Peyer's patch (tissue), 4 donors: ENCODE measurements at regions not wholly inside any gene's neighbourhood (a gene's known extent, or its start where the extent isn't known, plus 50 kb on each side); places are given as distances from the start of the nearest gene placed in this dataset.

Experiments used
- DNase-seq, 3 donors: peaks; one replicate each; pipeline ENCODE4 v3.0.0-alpha.2; 2017 to 2019
- H3K27ac ChIP-seq, 4 donors: fragments of 200-600 bp; sonication (generic); one replicate each; pipeline ENCODE4 v1.5.1; 2016 to 2019
- H3K27me3 ChIP-seq, 2 donors: fragments of 200-600 bp; sonication (generic); one replicate each; pipeline ENCODE4 v1.5.1; 2019
- H3K36me3 ChIP-seq, 3 donors: fragments of 200-600 bp; sonication (generic); one replicate each; pipeline ENCODE4 v1.5.1; 2016 to 2019
- H3K4me1 ChIP-seq, 4 donors: fragments of 200-600 bp; sonication (generic); one replicate each; pipeline ENCODE4 v1.5.1; 2016 to 2019
- H3K4me3 ChIP-seq, 4 donors: fragments of 200-600 bp; sonication (generic); 1 replicate in 3 of 4; 2 replicates in 1 of 4; pipeline ENCODE4 v1.5.1; 2016 to 2019; ENCODE audit warnings: mild to moderate bottlenecking in 1 of 4
- H3K9me3 ChIP-seq, 4 donors: fragments of 200-600 bp; sonication (generic); one replicate each; pipeline ENCODE4 v1.5.1; 2016 to 2019; ENCODE audit warnings: mild to moderate bottlenecking in 1 of 4
- CTCF ChIP-seq, 6 experiments: fragments of 450-650 bp in 4 of 6; fragments of 200-600 bp in 2 of 6; sonication (generic) in 1 of 6; IDR thresholded peaks; one replicate each; pipeline ENCODE4 v1.5.1; 2017 to 2019; ENCODE audit warnings: antibody characterized with exemption in 6 of 6, mild to moderate bottlenecking in 3 of 6, moderate library complexity in 1 of 6
- POLR2A ChIP-seq, 2 donors: fragments of 450-650 bp; IDR thresholded peaks; one replicate each; pipeline ENCODE4 v1.5.1; 2017; ENCODE audit warnings: antibody characterized with exemption in 2 of 2, mild to moderate bottlenecking in 2 of 2, moderate library complexity in 2 of 2

DNA sequence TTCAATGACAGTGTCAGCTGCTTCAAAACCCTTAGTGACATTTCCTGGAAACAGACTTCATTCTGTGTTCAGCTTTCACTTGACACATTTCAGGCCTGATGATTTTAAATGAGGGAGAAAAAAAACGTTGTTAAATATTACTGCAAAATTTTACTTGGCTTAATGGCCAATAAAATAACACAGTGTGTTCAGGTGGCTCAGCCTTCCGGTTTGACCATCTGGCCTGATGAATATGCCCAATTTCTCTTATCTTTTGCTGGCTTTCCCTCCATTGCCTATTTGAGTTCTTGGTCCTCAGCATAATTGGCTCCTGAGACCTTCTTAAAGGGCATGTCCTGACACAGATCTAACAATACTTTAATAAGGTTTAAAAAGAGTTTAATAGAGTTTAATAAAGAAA is 462.4 kb downstream of the ADRA2A start:
- H3K27ac ChIP-seq, result no peak overlapping the region
- no peaks in the 10 kb centered on the region for H3K27me3 ChIP-seq
- no peaks in the 10 kb centered on the region for H3K36me3 ChIP-seq
- no peaks in the 10 kb centered on the region for H3K4me1 ChIP-seq
- TF ChIP-seq CTCF (IDR thresholded peaks at IDR 0.05) (no peak), POLR2A (IDR thresholded peaks at IDR 0.05) (no peak)
- H3K4me3 ChIP-seq, result no peak overlapping the region
- DNase-seq, result no peak
- no peaks in the 10 kb centered on the region for H3K9me3 ChIP-seq

- no peaks in the 10 kb centered on the region for H3K4me1 ChIP-seq
- H3K4me3 ChIP-seq, result no peak overlapping the region
- no peak for TF ChIP-seq POLR2A (IDR thresholded peaks at IDR 0.05)
- no peak for TF ChIP-seq CTCF (IDR thresholded peaks at IDR 0.05)
- no peaks in the 10 kb centered on the region for H3K9me3 ChIP-seq
- H3K27ac ChIP-seq, result no peak overlapping the region
- H3K36me3 ChIP-seq, result no peaks in the 10 kb centered on the region
- no peak for DNase-seq
- no peaks in the 10 kb centered on the region for H3K27me3 ChIP-seq
Observed at GRCh38 chr10:111543854-111544253, 467.0 kb downstream of the ADRA2A start.

- H3K4me1 ChIP-seq, result no peaks in the 10 kb centered on the region
- no peaks in the 10 kb centered on the region for H3K27me3 ChIP-seq
- no peaks in the 10 kb centered on the region for H3K9me3 ChIP-seq
- H3K27ac ChIP-seq, result no peak overlapping the region
- TF ChIP-seq CTCF (IDR thresholded peaks at IDR 0.05), result no peak
- no peak for TF ChIP-seq POLR2A (IDR thresholded peaks at IDR 0.05)
- DNase-seq, result no peak
- no peaks in the 10 kb centered on the region for H3K36me3 ChIP-seq
- no peak overlapping the region for H3K4me3 ChIP-seq
Observed at GRCh38 chr10:111545861-111546605, 469.2 kb downstream of the ADRA2A start.

DNA sequence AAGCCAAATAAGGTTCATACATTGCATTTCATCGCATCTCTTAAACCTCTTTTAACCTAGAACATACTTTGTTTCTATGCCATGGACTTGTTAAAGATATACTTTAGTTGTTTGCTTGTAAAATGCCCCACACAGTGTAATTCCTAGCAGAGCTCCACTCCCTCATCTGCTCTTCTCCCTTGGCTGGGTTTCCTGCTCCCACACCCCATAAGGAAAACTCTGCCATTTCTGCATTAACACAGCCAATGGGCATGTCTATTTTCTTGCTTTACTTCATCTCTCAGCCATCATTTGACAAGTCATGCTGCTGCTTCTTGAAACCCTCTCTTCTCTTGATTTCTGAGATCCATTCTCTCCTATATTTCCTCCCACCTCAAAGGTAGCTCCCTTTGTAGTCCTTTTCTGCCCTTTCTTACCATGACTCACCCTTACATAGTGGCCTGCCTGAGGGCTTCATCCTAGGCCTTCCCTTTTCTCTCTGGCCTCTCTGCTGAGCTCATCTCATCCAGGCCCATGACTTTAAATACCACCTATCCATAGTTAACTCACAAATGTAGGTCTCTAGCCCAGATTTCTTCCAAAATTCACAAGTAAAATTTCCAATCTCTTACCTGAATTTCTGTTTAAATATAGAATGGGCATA is 471.4 kb downstream of the ADRA2A start:
- H3K4me3 ChIP-seq, result no peak overlapping the region
- H3K36me3 ChIP-seq, result no peaks in the 10 kb centered on the region
- H3K27me3 ChIP-seq, result no peaks in the 10 kb centered on the region
- H3K4me1 ChIP-seq, result no peaks in the 10 kb centered on the region
- no peak overlapping the region for H3K27ac ChIP-seq
- H3K9me3 ChIP-seq, result no peaks in the 10 kb centered on the region
- TF ChIP-seq CTCF (IDR thresholded peaks at IDR 0.05) (no peak), POLR2A (IDR thresholded peaks at IDR 0.05) (no peak)
- no peak for DNase-seq

DNA sequence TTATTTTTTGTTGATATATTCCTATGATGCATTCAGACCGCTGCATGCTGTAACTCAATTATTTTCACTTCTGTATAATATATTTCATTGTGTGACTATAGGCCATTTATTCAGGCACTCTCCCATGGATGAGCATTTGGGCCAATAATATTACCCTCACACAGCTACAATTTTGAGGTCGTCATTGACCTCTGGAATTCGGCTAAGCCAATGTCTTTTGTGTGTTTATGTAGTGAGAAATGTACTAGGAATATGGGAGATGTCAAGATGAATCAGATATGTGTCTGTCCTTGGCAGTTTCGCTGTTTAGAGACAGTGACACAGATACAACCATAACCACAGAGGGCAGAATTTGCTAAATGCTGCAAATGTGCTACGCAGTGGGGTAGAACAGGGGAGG is 474.2 kb downstream of the ADRA2A start:
- TF ChIP-seq CTCF (IDR thresholded peaks at IDR 0.05), result no peak
- no peak for TF ChIP-seq POLR2A (IDR thresholded peaks at IDR 0.05)
- no peaks in the 10 kb centered on the region for H3K9me3 ChIP-seq

More for the DNA sequence above, 474.2 kb downstream of the ADRA2A start:
- no peak for DNase-seq
- Histone ChIP-seq H3K4me3 (no peak overlapping the region), H3K27me3 (no peaks in the 10 kb centered on the region), H3K4me1 (no peaks in the 10 kb centered on the region), H3K36me3 (no peaks in the 10 kb centered on the region), H3K27ac (no peak overlapping the region)
